H1 (cell line): ENCODE measurements at regions not wholly inside any gene's neighbourhood (a gene's known extent, or its start where the extent isn't known, plus 50 kb on each side); places are given as distances from the start of the nearest gene placed in this dataset.

Experiments
- CTCF ChIA-PET: fragments of 300-600 bp; sonication (Branson Sonifier 250); formaldehyde crosslinking; loops from one replicate; lab custom pipeline; 2021; ENCODE audit not compliant: partially characterized antibody; lab: Charles Lee
- POLR2A ChIA-PET: fragments of 300-600 bp; sonication (Branson Sonifier 250); formaldehyde crosslinking; loops from one replicate; lab custom pipeline; 2021; ENCODE audit warnings: inconsistent platforms; ENCODE audit not compliant: partially characterized antibody; lab: Charles Lee
- DNase-seq, 2 experiments: peaks; one replicate each; pipeline versions ENCODE4 v3.0.0 to v3.0.0-alpha.2; 2010 to 2022; ENCODE audit warnings: low spot score in 2 of 2, low read depth in 1 of 2, mixed read lengths in 1 of 2
- FAIRE-seq: peaks from 2 replicates; lab custom pipeline; 2011; peaks lifted over from hg19 to GRCh38; lab: Jason Lieb, UNC
- H2AFZ ChIP-seq: 2 replicates; pipeline ENCODE4 v1.8.1; 2012; ENCODE audit warnings: low read length, inconsistent platforms
- H2AK5ac ChIP-seq: 2 replicates; pipeline ENCODE4 v1.6.1; 2013; ENCODE audit warnings: low read depth, low read length
- H2BK120ac ChIP-seq: replicated peaks from 2 replicates; pipeline ENCODE3; 2013; ENCODE audit warnings: low read depth, low read length, inconsistent platforms
- H2BK12ac ChIP-seq: 2 replicates; pipeline ENCODE4 v1.6.1; 2013; ENCODE audit warnings: low read depth, low read length
- H2BK15ac ChIP-seq: 2 replicates; pipeline ENCODE4 v1.6.1; 2013; ENCODE audit warnings: low read length
- H2BK20ac ChIP-seq: 2 replicates; pipeline ENCODE4 v1.6.1; 2013; ENCODE audit warnings: low read length
- H2BK5ac ChIP-seq: 2 replicates; pipeline ENCODE4 v1.6.1; 2013; ENCODE audit warnings: low read depth, low read length
- H3K14ac ChIP-seq: 2 replicates; pipeline ENCODE4 v1.6.1; 2013; ENCODE audit warnings: inconsistent platforms; ENCODE audit not compliant: insufficient read length
- H3K18ac ChIP-seq: 2 replicates; pipeline ENCODE4 v1.6.1; 2013; ENCODE audit warnings: low read length; ENCODE audit errors: extremely low read depth
- H3K23ac ChIP-seq: 2 replicates; pipeline ENCODE4 v1.6.1; 2013; ENCODE audit warnings: inconsistent platforms; ENCODE audit not compliant: insufficient read length
- H3K23me2 ChIP-seq: 2 replicates; pipeline ENCODE4 v1.6.1; 2013; ENCODE audit warnings: low read depth, low read length
- H3K27ac ChIP-seq: 2 replicates; pipeline ENCODE4 v1.6.1; 2011; ENCODE audit warnings: low read depth, low read length, inconsistent platforms
- H3K27me3 ChIP-seq, 4 experiments: replicated peaks in 1 of 4; 1 replicate in 1 of 4; 2 replicates in 3 of 4; pipeline versions ENCODE4 v1.6.1 to v1.8.1; 2011 to 2013; ENCODE audit warnings: low read length in 3 of 4, mild to moderate bottlenecking in 3 of 4, inconsistent platforms in 2 of 4, mixed read lengths in 2 of 4, moderate library complexity in 1 of 4; ENCODE audit not compliant: control insufficient read depth in 3 of 4, insufficient read depth in 3 of 4; ENCODE audit errors: extremely low read depth in 1 of 4
- H3K36me3 ChIP-seq, 4 experiments: 2 replicates each; pipeline versions ENCODE4 v1.6.1 to v1.8.1; 2011 to 2013; ENCODE audit warnings: mild to moderate bottlenecking in 4 of 4, low read length in 3 of 4, moderate library complexity in 2 of 4, control low read depth in 1 of 4, inconsistent platforms in 1 of 4; ENCODE audit not compliant: insufficient read depth in 4 of 4, control insufficient read depth in 2 of 4
- H3K4ac ChIP-seq: replicated peaks from 2 replicates; pipeline ENCODE3; 2013; ENCODE audit warnings: low read length, low read depth, mixed read lengths, inconsistent platforms; ENCODE audit not compliant: insufficient read length
- H3K4me1 ChIP-seq, 4 experiments: replicated peaks in 1 of 4; 1 replicate in 1 of 4; 2 replicates in 3 of 4; pipeline versions ENCODE4 v1.6.1 to v1.8.1; 2011 to 2013; ENCODE audit warnings: low read length in 3 of 4, inconsistent platforms in 2 of 4, mixed read lengths in 1 of 4; ENCODE audit not compliant: insufficient read depth in 4 of 4, control insufficient read depth in 3 of 4
- H3K4me2 ChIP-seq, 2 experiments: 2 replicates each; pipeline versions ENCODE4 v1.6.1 to v1.8.1; 2011 to 2013; ENCODE audit warnings: low read depth in 2 of 2, low read length in 2 of 2, control low read depth in 1 of 2, inconsistent platforms in 1 of 2, mild to moderate bottlenecking in 1 of 2; ENCODE audit not compliant: insufficient read depth in 1 of 2
- H3K4me3 ChIP-seq, 4 experiments: fragments of 200-600, 300-600 bp in 1 of 4; sonication (generic), shearing (Covaris generic), sonication (Bioruptor Twin) in 1 of 4; 2 replicates each; pipeline versions ENCODE4 v1.5.1 to v1.8.1; 2011 to 2016; ENCODE audit warnings: low read length in 4 of 4, low read depth in 3 of 4, control low read depth in 2 of 4, inconsistent platforms in 2 of 4, mild to moderate bottlenecking in 2 of 4, mixed read lengths in 1 of 4, moderate library complexity in 1 of 4; ENCODE audit not compliant: insufficient read depth in 2 of 4; ENCODE audit errors: extremely low read depth in 1 of 4
- H3K56ac ChIP-seq: replicated peaks from 2 replicates; pipeline ENCODE3; 2013; ENCODE audit warnings: low read depth, mild to moderate bottlenecking, mixed read lengths, low read length, inconsistent platforms; ENCODE audit not compliant: insufficient read length
- H3K79me1 ChIP-seq: 2 replicates; pipeline ENCODE4 v1.6.1; 2013; ENCODE audit warnings: low read depth, low read length, control low read depth
- H3K79me2 ChIP-seq, 2 experiments: 2 replicates each; pipeline versions ENCODE4 v1.6.1 to v1.8.1; 2012 to 2013; ENCODE audit warnings: low read length in 2 of 2, mild to moderate bottlenecking in 2 of 2, inconsistent platforms in 1 of 2; ENCODE audit not compliant: insufficient read depth in 2 of 2, control insufficient read depth in 1 of 2
- H3K9ac ChIP-seq, 4 experiments: replicated peaks in 1 of 4; 1 replicate in 1 of 4; 2 replicates in 3 of 4; pipeline versions ENCODE4 v1.6.1 to v1.8.1; 2011 to 2013; ENCODE audit warnings: low read depth in 3 of 4, low read length in 3 of 4, control low read depth in 2 of 4, mild to moderate bottlenecking in 2 of 4, moderate library complexity in 2 of 4, inconsistent platforms in 1 of 4; ENCODE audit errors: extremely low read depth in 1 of 4
- H3K9me3 ChIP-seq, 2 experiments: 2 replicates each; pipeline versions ENCODE4 v1.6.1 to v1.8.1; 2012 to 2013; ENCODE audit warnings: mild to moderate bottlenecking in 2 of 2, moderate library complexity in 2 of 2, control low read depth in 1 of 2, inconsistent platforms in 1 of 2, low read depth in 1 of 2, low read length in 1 of 2, mixed read lengths in 1 of 2; ENCODE audit not compliant: insufficient read depth in 2 of 2
- H4K20me1 ChIP-seq, 2 experiments: replicated peaks in 1 of 2; 2 replicates each; pipeline versions ENCODE3 to v1.8.1; 2011 to 2013; ENCODE audit warnings: inconsistent platforms in 2 of 2, low read length in 2 of 2, mild to moderate bottlenecking in 1 of 2; ENCODE audit not compliant: insufficient read depth in 2 of 2, control insufficient read depth in 1 of 2
- H4K5ac ChIP-seq: 2 replicates; pipeline ENCODE4 v1.6.1; 2013; ENCODE audit warnings: low read length, low read depth, mixed read lengths, inconsistent platforms; ENCODE audit not compliant: insufficient read length
- H4K8ac ChIP-seq: 2 replicates; pipeline ENCODE4 v1.8.0; 2013; ENCODE audit warnings: mild to moderate bottlenecking, moderate library complexity, low read length, inconsistent platforms; ENCODE audit not compliant: insufficient read depth; ENCODE audit errors: extremely low read depth
- H4K91ac ChIP-seq: replicated peaks from 2 replicates; pipeline ENCODE3; 2013; ENCODE audit warnings: low read length, mixed read lengths, inconsistent platforms; ENCODE audit not compliant: insufficient read length
- BCL11A ChIP-seq, 2 experiments: IDR thresholded peaks; one replicate each; pipeline ENCODE4 v1.6.1; 2011; ENCODE audit warnings: low read depth in 2 of 2, low read length in 2 of 2, mild to moderate bottlenecking in 2 of 2
- CBX5 ChIP-seq: fragments of 300-800, 300-1000 bp; sonication (generic); IDR thresholded peaks from 2 replicates; pipeline ENCODE4 v1.7.1; 2016; ENCODE audit warnings: antibody characterized with exemption, low read length, low read depth
- NANOG ChIP-seq: IDR thresholded peaks from 2 replicates; pipeline ENCODE4 v1.6.1; 2011; ENCODE audit warnings: low read length, low read depth, mild to moderate bottlenecking, inconsistent platforms; ENCODE audit not compliant: insufficient read depth, poor library complexity, severe bottlenecking
- SIRT6 ChIP-seq: IDR thresholded peaks from one replicate; pipeline ENCODE4 v1.7.1; 2012; ENCODE audit warnings: low read length, inconsistent platforms
- WGBS, 2 experiments: shearing (Covaris generic) in 1 of 2; methylation state at CpG; one replicate each; pipeline versions ENCODE4 v1.1.6 to v1.1.7; 2013 to 2015; ENCODE audit warnings: low lambda C conversion rate in 2 of 2, mixed read lengths in 2 of 2, inconsistent platforms in 1 of 2, low coverage in 1 of 2, missing lambda C conversion rate in 1 of 2; ENCODE audit not compliant: insufficient replicate concordance in 2 of 2, insufficient coverage in 1 of 2, insufficient read length in 1 of 2; ENCODE audit errors: extremely low coverage in 1 of 2, missing lambda C conversion rate in 1 of 2; 5-methylcytosine and 5-hydroxymethylcytosine counted together

- Histone ChIP-seq H2AFZ (no peak overlapping the region), H3K79me2 (no peaks in the 10 kb centered on the region), H2BK5ac (no peak overlapping the region), H3K4me3 (no peak overlapping the region), H4K8ac (no peak overlapping the region), H3K18ac (no peak overlapping the region), H3K27ac (no peak overlapping the region), H3K14ac (no peak overlapping the region), H3K36me3 (no peaks in the 10 kb centered on the region), H3K27me3 (no peaks in the 10 kb centered on the region), H3K79me1 (no peaks in the 10 kb centered on the region), H2BK15ac (no peak overlapping the region), H3K4ac (no peak overlapping the region), H3K23me2 (no peaks in the 10 kb centered on the region), H2AK5ac (no peak overlapping the region), H3K23ac (no peak overlapping the region), H2BK12ac (no peak overlapping the region), H3K9me3 (no peaks in the 10 kb centered on the region), H4K5ac (no peak overlapping the region), H4K91ac (no peak overlapping the region), H4K20me1 (no peaks in the 10 kb centered on the region), H2BK120ac (no peak overlapping the region), H3K9ac (no peak overlapping the region), H3K4me1 (peaks cover 0 to 1% (median under 1%) of the 10 kb centered on the region in 4 experiments; a peak in 3 of 7 replicates), H2BK20ac (no peak overlapping the region), H3K56ac (no peak overlapping the region), H3K4me2 (no peak overlapping the region)
- DNase-seq, result no peak
- POLR2A ChIA-PET, result no interaction called here
- no peak for FAIRE-seq
- CTCF ChIA-PET, result interaction anchor here (1.7 kb wide), 1 partner anchor 37 kb away, joined by 3 read pairs; no protein-coding TSS in a partner anchor
- WGBS, 2 experiments, result 66% methylated on average over 3 of the region's 3 CpGs; no CpG with 5 or more reads in 1 of the 2 experiments
- no peak for TF ChIP-seq BCL11A (IDR thresholded peaks at IDR 0.05; ENCODE audit: low read depth in 2 of 2, low read length in 2 of 2)
- no peak for TF ChIP-seq NANOG
- no peak for TF ChIP-seq CBX5
- no peak for TF ChIP-seq SIRT6
Observed at GRCh38 chr7:37546677-37547076, 98.0 kb upstream of the ELMO1 start.
